ENCODE measurements at regions not wholly inside any gene's neighbourhood (a gene's known extent, or its start where the extent isn't known, plus 50 kb on each side); places are given as distances from the start of the nearest gene placed in this dataset.

DNA sequence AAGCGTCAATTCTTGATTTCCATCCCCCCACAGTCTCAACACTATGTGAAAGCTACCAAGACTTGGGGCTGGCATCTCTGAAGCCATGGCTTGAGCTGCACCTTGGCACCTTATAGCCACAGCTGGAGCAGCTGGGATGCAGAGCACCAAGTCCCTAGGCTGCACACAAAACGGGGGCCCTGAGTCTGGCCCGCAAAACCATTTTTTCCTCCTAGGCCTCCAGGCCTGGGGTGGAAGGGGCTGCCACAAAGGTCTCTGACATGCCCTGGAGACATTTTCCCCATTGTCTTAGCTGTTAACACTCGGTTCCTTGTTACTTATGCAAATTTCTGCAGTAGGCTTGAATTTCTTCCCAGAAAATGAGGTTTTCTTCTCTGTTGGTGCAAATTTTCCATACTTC, 89.8 kb upstream of the GNAI1 start:
- no peak for TF ChIP-seq EZH2phosphoT487 (IDR thresholded peaks at IDR 0.05; ENCODE audit: insufficient read depth, low read depth)
- no peak for TF ChIP-seq EZH2 (IDR thresholded peaks at IDR 0.05; ENCODE audit: insufficient read depth, poor library complexity, severe bottlenecking)

All from GM23248 (cell line).